ENCODE measurements at regions not wholly inside any gene's neighbourhood (a gene's known extent, or its start where the extent isn't known, plus 50 kb on each side); places are given as distances from the start of the nearest gene placed in this dataset.
A peak's percentile ranks its signal among the peaks of the same experiment; 100 is the strongest.

GRCh38 chr3:177359593-177360357, 162.5 kb upstream of the TBL1XR1 start (continued):
- TF ChIP-seq HMGXB3 (CRISPR knock-in tag; IDR thresholded peaks at IDR 0.05; ENCODE audit: borderline replicate concordance) (0 out of 2 replicates have a peak, but pooled peaks have one; percentile 45), ZBTB33 (CRISPR knock-in tag; IDR thresholded peaks at IDR 0.05) (peak; percentile 82), FOXK1 (CRISPR knock-in tag; IDR thresholded peaks at IDR 0.05; ENCODE audit: borderline replicate concordance, low read depth) (peak; percentile 98), MEIS2 (CRISPR knock-in tag; IDR thresholded peaks at IDR 0.05) (peak; percentile 86), ZNF724P (CRISPR knock-in tag; IDR thresholded peaks at IDR 0.05; ENCODE audit: borderline replicate concordance) (peak; percentile 92), ZNF878 (CRISPR knock-in tag; IDR thresholded peaks at IDR 0.05) (peak; percentile 81; the same call in 1 of the 2 replicates), PLSCR1 (CRISPR knock-in tag; IDR thresholded peaks at IDR 0.05; ENCODE audit: borderline replicate concordance) (no peak), XBP1 (CRISPR knock-in tag; IDR thresholded peaks at IDR 0.05) (no peak), ZNF891 (CRISPR knock-in tag; IDR thresholded peaks at IDR 0.05) (peak; percentile 71; the same call in 1 of the 2 replicates), ZNF614 (CRISPR knock-in tag; IDR thresholded peaks at IDR 0.05; ENCODE audit: borderline replicate concordance) (peak; percentile 90; the same call in 1 of the 2 replicates), KMT2B (CRISPR knock-in tag; IDR thresholded peaks at IDR 0.05) (peak; percentile 79), ZNF333 (CRISPR knock-in tag; IDR thresholded peaks at IDR 0.05; ENCODE audit: borderline replicate concordance) (no peak), ZNF564 (CRISPR knock-in tag; IDR thresholded peaks at IDR 0.05) (0 out of 2 replicates have a peak, but pooled peaks have one; percentile 68), KLF11 (CRISPR knock-in tag; IDR thresholded peaks at IDR 0.05) (0 out of 2 replicates have a peak, but pooled peaks have one; percentile 66), PPARG (CRISPR knock-in tag; conservative IDR thresholded peaks at IDR 0.05) (peak; percentile 81), FOXK2 (IDR thresholded peaks at IDR 0.05) (peak; percentile 30; the same call in 1 of the 2 replicates), ZNF569 (CRISPR knock-in tag; IDR thresholded peaks at IDR 0.05; ENCODE audit: borderline replicate concordance) (peak; percentile 76; the same call in 1 of the 2 replicates), REST (IDR thresholded peaks at IDR 0.05; ENCODE audit: borderline replicate concordance in 1 of 2, low read depth in 1 of 2, low read length in 2 of 2) (peak in 1 of 2 experiments; percentile 77; a peak in 2 of 4 replicates), SAP130 (CRISPR knock-in tag; IDR thresholded peaks at IDR 0.05; ENCODE audit: low read depth) (peak; percentile 96)
